AG04449 (cell line): ENCODE measurements at regions not wholly inside any gene's neighbourhood (a gene's known extent, or its start where the extent isn't known, plus 50 kb on each side); places are given as distances from the start of the nearest gene placed in this dataset.
"Not testable (repeated sequence)": the region's sequence is repeated elsewhere in the genome, so short reads cannot be mapped to it uniquely, and the experiment has no call there.

Source experiments
- CTCF ChIA-PET: fragments of 350-600 bp; formaldehyde crosslinking; extraction: SDS; loops from one replicate; lab custom pipeline; 2021; ENCODE audit warnings: antibody characterized with exemption; lab: Yijun Ruan, JAX
- POLR2A ChIA-PET: fragments of 400-600, 350-600 bp; formaldehyde crosslinking; extraction: SDS; loops from one replicate; lab custom pipeline; 2020; ENCODE audit warnings: antibody characterized with exemption, inconsistent platforms; lab: Yijun Ruan, JAX
- DNase-seq: peaks from one replicate; pipeline ENCODE4 v3.0.0-alpha.2; 2010; ENCODE audit warnings: low read depth, low spot score
- H3K4me3 ChIP-seq: 2 replicates; pipeline ENCODE4 v1.5.1; 2011; ENCODE audit warnings: low read depth, mild to moderate bottlenecking, control low read depth, low read length
- TF ChIP-seq, protein P1 (sequence below): IDR thresholded peaks from one replicate; pipeline ENCODE4 v1.5.1; 2011; ENCODE audit warnings: mild to moderate bottlenecking, moderate library complexity, low read length, control low read depth, inconsistent platforms; ENCODE audit not compliant: insufficient read depth; ENCODE audit errors: missing control alignments

DNA sequence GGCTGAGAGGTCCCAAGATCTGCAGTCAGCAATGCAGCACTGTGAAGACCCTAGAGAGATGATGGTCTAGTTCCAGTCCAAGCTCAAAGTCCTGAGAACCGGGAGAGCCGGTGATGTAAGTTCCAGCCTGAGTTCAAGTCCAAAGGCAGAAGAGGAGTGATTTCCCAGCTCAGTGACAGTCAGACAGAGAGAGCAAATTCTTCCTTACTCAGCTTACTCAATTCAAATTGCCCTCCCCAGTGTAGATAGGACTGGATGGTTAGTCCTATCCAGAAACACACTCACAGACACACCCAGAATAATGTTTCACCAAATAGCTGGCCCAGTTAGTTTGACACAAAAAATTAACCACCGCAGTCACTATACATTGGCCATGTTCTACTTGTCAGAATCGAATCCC lies 185.5 kb upstream of the MYO3A start:
- CTCF ChIA-PET, result no interaction called here

DNA sequence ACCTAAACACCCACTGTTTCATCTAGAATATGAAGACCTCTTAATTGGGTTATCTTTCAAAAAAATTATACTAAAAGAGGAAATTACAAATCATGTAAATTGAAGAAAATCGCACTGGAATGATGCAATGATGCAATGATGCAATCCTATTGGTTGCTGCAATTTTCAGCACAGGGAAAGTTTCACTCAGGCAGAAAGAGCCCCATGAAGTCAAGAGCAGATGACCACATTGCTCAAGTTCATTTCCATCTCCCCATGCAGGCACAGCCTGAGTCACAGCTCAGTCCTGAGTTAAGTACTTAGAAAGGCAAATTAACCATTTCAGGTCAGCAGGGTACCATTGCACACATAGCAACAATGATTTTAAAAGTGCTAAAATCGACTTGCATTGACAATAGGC lies 180.3 kb upstream of the MYO3A start:
- TF ChIP-seq, protein P1, sequence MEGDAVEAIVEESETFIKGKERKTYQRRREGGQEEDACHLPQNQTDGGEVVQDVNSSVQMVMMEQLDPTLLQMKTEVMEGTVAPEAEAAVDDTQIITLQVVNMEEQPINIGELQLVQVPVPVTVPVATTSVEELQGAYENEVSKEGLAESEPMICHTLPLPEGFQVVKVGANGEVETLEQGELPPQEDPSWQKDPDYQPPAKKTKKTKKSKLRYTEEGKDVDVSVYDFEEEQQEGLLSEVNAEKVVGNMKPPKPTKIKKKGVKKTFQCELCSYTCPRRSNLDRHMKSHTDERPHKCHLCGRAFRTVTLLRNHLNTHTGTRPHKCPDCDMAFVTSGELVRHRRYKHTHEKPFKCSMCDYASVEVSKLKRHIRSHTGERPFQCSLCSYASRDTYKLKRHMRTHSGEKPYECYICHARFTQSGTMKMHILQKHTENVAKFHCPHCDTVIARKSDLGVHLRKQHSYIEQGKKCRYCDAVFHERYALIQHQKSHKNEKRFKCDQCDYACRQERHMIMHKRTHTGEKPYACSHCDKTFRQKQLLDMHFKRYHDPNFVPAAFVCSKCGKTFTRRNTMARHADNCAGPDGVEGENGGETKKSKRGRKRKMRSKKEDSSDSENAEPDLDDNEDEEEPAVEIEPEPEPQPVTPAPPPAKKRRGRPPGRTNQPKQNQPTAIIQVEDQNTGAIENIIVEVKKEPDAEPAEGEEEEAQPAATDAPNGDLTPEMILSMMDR, result no peak
- ChIA-PET CTCF (no interaction called here), POLR2A (no interaction called here)
- no peak for DNase-seq
- no peak overlapping the region for H3K4me3 ChIP-seq

More for the DNA sequence above, 185.5 kb upstream of the MYO3A start:
- POLR2A ChIA-PET, result no interaction called here
- TF ChIP-seq, protein P1, result no peak
- H3K4me3 ChIP-seq, result no peak overlapping the region
- no peak for DNase-seq

DNA sequence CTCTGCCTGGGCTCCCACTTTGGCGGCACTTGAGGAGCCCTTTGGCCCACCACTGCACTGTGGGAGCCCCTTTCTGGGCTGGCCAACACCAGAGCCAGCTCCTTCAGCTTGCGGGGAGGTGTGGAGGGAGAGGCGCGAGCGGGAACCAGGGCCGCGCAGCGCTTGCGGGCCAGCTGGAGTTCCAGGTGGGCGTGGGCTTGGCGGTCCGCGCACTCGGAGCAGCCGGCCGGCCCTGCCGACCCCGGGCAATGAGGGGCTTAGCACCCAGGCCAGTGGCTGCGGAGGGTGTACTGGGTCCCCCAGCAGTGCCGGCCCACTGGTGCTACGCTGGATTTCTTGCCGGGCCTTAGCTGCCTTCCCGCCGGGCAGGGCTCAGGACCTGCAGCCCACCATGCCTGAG lies 178.2 kb upstream of the MYO3A start:
- H3K4me3 ChIP-seq, POLR2A ChIA-PET, CTCF ChIA-PET, DNase-seq: not testable (repeated sequence)

DNA sequence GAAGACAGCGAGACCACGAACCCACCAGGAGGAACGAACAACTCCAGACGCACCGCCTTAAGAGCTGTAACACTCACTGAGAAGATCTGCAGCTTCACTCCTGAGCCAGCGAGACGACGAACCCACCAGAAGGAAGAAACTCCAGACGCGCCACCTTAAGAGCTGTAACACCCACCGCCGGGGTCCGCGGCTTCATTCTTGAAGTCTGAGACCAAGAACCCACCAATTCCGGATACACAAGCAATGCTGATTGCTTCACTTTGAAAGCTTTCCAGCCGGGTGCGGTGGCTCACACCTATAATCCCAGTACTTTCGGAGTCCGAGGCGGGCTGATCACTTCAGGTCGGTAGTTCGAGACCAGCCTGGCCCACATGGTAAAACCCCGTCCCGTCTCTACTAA lies 177.2 kb upstream of the MYO3A start:
- no peak overlapping the region for H3K4me3 ChIP-seq
- POLR2A ChIA-PET, result no interaction called here
- CTCF ChIA-PET, result no interaction called here
- TF ChIP-seq, protein P1, result no peak
- no peak for DNase-seq

DNA sequence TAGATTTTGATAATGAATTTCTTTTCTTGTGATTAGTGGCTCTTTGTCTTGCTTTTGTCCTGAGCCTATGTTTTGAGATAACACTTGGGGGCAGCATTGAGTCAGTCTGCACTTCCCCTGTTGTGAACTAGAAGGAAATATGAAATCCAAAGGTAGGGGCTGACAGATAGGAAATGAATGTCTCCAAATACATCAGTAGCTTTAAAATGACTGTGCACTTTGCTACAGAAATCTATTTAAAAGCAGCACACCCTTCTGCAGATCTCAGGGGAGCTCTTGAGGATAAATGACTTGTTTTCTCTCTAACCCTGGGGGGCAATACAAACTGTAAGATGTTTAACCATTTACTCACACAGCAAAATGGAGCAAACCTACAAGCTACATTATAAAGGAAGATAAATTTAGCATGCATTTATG lies 176.0 kb upstream of the MYO3A start:
- TF ChIP-seq, protein P1, result no peak
- POLR2A ChIA-PET, result no interaction called here
- CTCF ChIA-PET, result no interaction called here
- no peak for DNase-seq
- H3K4me3 ChIP-seq, result no peak overlapping the region

DNA sequence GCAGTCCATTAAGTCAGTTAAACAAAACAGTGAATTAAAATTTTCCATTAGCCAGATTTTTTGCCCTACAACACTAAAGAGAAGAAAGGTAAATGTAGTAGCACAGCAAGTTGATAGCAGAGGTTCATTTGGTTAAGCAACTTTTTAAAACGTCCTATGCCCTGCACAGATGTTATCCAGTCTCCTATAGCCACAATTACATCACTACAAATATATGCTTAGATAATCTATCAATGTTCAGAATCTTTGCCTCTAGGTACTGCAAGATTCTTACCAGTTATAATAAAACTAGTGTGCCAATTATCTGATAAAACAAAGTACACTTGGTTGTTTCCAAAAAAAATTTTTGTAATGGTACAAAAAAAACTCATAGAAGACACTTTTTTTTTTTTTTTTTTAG lies 175.5 kb upstream of the MYO3A start:
- no peak for DNase-seq
- ChIA-PET CTCF (no interaction called here), POLR2A (no interaction called here)
- no peak overlapping the region for H3K4me3 ChIP-seq
- TF ChIP-seq, protein P1, result no peak

DNA sequence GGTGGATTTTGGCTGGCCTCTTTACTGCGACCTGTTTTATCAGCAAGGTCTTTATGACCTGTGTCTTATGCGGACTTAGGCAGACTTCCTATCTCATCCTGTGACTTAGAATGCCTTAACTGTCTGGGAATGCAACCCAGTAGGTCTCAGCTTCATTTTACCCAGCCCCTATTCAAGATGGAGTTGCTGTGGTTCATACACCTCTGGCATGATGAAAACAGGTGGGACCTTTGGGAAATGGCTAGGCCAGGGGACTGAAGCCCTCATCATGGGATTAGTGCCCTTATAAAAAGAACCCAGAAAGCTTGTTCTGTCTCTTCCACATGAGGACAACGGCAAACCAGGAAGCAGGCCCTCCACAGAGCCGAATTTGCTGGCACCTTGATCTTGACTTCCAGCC lies 172.1 kb upstream of the MYO3A start:
- ChIA-PET POLR2A (no interaction called here), CTCF (no interaction called here)
- no peak for DNase-seq
- TF ChIP-seq, protein P1, result no peak
- H3K4me3 ChIP-seq, result no peak overlapping the region
